Lung microvascular endothelial cell (primary cell): ENCODE measurements at regions not wholly inside any gene's neighbourhood (a gene's known extent, or its start where the extent isn't known, plus 50 kb on each side); places are given as distances from the start of the nearest gene placed in this dataset.

Experiments
- DNase-seq, 2 donors: peaks; one replicate each; pipeline versions ENCODE4 v3.0.0 to v3.0.0-alpha.2; 2010; ENCODE audit warnings: low read depth in 2 of 2

DNA sequence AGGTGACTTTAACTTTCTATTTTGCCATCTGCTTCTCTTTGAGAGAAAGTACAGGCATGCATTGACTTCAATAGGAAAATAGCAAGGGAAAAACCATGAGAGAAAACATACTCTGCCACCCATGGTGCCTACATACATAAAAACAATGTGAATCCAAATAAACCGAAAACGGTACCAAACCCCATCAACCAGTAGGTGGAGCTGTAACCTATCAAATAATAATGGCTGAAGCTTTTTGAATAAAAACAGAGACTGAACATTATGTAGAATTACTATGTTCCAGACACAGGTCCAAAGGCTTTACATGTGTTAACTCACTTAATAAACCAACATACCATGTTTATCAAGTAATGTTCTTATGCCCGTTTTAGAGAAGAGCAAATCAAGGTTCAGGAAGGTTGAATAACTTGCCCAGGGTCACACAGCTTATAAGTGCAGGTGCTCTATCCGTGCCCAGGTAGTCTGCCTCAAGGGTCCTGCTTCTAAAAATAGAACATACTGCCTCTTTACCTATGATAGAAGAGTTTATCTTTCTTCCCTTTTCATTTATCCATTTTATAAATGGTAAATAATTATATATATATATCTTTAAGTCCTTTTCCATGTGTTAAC lies 293.9 kb upstream of the SYT4 start:
- peak; percentile 53 to 80 for DNase-seq

GRCh38 chr18:43572163-43572562 lies 294.9 kb upstream of the SYT4 start:
- DNase-seq = no peak

DNA sequence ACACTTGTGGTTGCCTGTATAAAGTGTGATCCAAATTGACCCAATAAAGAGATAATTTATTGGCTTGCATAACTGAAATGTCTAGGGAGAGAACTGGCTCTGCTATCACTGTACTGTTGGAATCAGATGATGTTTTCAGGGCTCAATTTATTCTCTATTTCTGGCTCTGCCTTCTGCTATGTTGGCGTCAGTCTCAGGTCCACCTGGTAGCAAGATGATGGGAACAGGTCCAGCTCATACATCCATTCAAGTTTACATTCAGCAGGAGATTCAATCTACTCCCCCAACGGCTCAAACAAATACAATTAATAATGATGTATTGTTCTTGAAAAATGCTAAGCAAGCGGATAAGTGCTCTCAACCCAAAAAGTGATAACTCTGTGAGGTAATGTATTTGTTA lies 297.7 kb upstream of the SYT4 start:
- no peak for DNase-seq

GRCh38 chr18:43578211-43578610 lies 300.9 kb upstream of the SYT4 start:
- DNase-seq = no peak

DNA sequence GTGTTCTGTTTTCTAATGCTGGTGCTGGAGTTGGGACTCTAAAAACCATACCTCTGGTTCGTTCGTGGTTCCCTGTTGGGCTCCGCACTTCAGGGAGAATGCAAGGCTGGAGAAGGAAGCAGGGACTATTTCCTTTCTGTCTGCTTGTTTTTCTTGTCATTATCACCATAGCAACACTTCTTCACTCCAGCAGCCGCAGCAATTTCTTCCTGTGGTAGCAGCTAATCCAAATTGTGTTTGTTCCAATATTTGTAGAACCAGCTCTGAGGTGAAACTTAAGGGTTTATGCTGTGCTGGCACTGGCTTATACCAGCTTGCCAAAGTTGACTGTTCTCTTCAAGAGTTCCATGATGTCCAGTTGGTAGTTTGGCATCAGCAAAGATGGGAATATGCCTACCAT lies 301.4 kb upstream of the SYT4 start:
- DNase-seq = peak in 1 of 2 donors; percentile 37

DNA sequence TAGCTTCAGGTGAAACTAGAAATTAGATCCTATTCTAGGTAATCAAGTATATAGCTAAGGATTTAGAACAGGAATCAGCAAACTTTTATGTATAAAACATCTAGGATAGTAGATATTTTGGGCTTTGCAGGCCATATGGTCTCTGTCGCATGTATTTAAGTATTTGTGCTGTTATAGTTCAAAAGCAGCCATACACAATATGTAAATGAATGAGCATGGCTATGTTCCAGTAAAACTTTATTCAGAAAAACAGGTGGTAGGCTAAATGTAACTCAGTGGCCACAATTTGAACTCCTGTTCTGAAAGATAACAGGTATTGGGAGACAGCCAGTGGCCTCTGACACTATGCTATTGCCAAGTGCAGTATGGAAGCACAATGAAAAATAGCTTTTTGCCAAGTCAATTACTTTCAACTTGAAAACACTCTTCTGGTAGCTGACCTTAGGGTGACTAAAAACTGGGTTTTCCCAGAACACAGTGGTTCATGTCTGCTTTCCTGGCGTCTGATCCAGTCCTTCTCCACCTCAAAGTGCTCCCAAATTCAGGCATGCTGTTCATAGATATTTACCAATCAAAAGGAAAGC lies 304.7 kb upstream of the SYT4 start:
- peak in 1 of 2 donors; percentile 96 for DNase-seq

- peak; percentile 50 to 75 for DNase-seq
Observed at GRCh38 chr18:43587538-43588153, 310.4 kb upstream of the SYT4 start.

DNA sequence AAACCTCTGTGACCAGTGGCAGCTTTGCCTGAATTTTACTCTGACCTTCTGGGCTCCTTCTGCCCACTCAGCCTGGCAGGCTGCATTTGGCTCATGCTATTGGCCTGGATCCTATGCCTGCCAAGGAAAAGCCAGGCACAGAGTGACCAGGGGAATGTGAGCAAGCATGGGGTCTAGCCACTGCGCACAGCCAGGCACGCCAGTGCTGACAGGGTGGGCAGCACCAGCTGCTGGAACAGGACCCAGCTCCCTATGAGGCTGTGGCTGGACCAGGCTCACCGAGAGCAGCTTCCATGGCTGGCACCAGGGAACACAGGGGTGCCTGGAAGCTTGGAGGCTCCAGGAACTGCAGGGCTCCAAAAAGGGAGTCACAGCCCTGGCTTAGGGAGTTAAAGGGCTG lies 311.5 kb upstream of the SYT4 start:
- no peak for DNase-seq

DNA sequence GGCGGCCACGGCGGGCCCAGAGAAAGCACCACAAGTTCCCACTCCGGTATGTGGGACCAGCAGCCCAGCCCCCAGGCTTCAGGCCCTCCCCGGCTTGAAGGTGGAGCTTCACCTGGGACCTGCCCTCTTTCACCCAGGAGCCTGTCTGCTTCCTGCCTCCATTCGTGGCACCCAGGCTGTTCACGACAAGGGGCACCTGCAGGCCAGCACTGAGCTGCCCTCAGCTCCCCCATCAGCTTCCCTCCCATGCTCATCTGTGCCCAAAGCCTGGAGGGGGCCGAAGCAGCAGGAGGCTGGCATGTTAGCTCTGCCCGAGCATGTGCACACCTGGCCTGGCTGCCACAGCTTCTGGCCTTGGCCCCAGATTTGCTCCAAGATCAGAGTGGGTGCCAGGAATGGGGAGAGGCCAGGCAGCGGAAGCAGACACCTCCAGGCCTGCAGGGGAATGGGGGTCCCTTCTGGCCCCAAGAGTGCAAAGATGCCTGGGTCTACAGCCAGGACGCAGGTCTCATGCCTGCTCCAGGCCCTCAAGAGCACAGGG lies 312.4 kb upstream of the SYT4 start:
- no peak for DNase-seq

GRCh38 chr18:43590182-43590903 lies 313.1 kb upstream of the SYT4 start:
- DNase-seq = no peak

- no peak for DNase-seq
Observed at GRCh38 chr18:43592269-43592668, 315.0 kb upstream of the SYT4 start.

DNA sequence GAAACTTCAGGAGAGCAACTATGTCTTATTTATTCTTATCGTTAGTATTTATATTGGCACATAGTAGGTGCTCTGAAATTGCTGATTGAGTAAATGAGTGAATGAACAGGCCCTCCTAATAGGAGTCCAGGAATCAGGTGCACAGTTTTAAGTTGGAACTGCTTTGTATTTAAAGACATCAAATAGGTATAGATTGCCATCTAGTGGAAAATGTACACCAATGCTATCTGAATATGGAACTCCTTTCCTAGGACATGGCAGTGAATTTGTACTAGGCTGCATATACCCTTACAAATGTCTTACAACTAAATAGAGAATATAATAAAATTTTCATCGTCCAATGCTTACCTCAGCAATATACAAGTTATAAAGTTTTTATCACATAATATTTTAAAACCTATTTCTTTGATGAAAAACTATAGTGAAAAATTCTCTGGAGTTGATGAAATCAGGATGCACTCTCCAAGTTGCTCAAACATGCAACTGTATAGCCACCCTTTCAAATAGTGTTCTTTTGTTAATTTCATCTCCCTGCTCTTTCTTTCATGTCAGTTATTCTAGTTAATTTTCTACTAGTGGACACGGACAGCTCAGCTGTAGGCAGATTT lies 318.9 kb upstream of the SYT4 start:
- peak; percentile 26 to 63 for DNase-seq

DNA sequence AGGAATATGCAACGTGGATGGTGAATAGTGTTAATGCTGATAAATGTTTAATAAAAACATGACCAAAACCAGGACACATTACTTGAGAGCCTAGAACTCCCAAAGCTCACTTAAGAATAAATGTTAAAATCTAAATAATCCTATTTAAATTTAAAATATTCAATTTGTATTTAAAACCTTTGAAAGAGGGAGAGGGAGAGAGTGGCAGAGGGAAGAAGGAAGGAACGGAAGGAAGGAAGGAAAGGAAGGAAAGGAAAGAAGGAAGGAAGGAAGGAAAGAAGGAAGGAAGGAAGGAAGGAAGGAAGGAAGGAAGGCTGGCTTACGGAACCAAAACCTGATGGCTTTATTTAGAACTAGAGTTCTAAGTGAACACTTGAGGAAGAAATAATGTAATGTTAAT lies 324.1 kb upstream of the SYT4 start:
- DNase-seq = no peak

GRCh38 chr18:43605224-43605623 lies 327.9 kb upstream of the SYT4 start:
- DNase-seq = no peak

DNA sequence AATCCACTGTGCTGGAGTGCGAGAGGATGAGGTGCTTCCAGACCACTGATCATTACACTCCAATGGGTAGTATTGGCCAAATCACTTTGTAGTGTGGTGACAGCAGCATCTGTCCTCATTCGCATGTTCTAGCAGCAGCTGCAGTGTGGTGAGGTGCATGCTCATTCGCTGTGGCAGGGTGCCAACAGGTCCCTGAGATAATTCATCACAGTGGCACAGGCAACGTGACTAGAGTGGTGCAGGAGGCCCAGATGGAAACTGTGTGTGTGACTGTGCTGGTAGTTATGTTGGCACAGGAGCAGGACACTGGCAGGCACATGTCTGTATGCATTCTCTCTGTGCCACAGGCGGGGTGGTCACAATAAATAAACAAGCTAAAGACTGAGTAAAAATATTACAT lies 329.5 kb upstream of the SYT4 start:
- no peak for DNase-seq

DNA sequence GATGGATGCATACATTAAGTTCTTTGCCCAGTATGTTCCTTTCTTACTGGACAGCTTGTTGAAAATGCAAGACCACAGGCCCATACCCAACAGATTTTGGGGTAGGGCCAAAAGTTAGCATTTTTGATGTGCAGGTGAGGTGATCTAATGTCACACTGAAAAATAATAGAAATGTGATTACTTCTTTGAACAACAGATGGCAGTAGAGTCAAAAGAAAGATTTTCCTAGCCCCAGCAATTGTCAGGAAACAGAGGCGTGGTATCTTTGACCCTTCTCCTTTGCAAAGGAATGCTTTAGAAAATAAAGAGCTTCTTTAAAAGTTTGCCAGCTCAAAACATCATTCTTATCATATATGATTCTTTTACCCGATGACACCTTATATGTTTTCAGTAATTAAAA lies 343.6 kb upstream of the SYT4 start:
- peak; percentile 31 for DNase-seq

DNA sequence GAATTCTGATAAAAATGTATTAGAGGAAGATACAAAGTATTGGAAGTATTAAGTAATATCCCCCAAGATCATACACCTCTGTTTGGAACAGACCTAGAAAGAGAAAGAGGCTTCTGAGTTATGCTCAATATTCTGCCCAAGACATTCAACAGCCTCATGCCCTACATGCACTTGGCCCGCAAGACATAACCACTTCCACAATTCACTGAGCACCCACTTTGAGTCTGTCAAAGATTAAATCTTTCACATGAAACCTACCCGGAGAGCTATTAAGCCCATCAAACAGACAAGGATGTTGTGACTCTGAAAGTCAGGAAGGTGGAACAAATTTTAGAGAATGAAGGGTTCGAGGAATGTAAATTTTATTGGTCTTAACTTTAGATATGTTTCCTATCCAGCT lies 344.7 kb upstream of the SYT4 start:
- no peak for DNase-seq

DNA sequence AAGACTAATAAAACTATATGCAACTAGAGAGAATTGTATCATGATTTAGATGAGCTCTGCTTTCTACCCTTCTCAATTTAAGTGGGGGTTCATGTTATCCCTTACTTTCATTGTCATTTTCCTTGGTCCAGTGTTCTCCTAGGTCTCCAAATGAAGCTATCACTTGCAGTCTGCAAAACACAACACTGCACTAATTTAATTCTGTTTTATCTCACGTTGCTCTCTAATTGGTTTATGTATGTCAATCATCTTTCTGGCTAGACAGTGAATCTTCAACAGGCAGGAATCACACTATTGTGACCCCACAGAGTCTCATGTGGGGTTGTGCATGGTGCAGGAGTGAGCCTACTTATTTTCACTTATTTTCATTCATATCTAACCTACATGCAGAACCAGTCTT lies 348.3 kb upstream of the SYT4 start:
- no peak for DNase-seq

GRCh38 chr18:43627848-43628530 lies 350.7 kb upstream of the SYT4 start:
- DNase-seq = no peak

- no peak for DNase-seq
Observed at GRCh38 chr18:43634994-43635393, 357.7 kb upstream of the SYT4 start.

DNA sequence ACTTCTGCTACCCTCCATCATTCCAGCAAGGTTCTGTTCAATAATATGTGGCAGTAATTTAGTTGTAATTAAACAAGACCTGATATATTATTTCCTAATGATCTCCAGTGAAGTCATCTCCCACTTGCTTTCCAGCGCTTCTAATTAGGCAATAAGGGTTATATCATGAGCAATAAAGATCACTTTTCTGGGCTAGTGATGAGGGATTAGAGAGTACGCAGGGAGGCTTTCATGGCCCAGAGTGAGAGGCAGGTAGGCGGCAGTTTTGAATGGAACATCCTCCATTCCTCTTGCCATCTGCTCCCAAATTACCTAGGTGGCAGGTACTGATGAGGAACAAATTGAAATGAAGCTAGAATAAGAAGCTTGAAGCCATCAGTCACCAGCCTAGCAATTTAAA lies 358.1 kb upstream of the SYT4 start:
- DNase-seq = no peak
